HepG2 (cell line): ENCODE measurements at regions not wholly inside any gene's neighbourhood (a gene's known extent, or its start where the extent isn't known, plus 50 kb on each side); places are given as distances from the start of the nearest gene placed in this dataset.

ENCODE experiments used
- ATAC-seq: fragments of 200-7000 bp; cut with Tn5 transposase; 3 replicates; pipeline ENCODE4 v1.9.1; 2020; ENCODE audit warnings: mild to moderate bottlenecking, moderate library complexity
- BruUV-seq: library from RNA; stranded (reverse); fragments of 400-500 nt; replicated peaks from 2 replicates; lab custom pipeline; 2021; lab: Mats Ljungman, UMichigan
- CTCF ChIA-PET: fragments of 300-600 bp; formaldehyde crosslinking; extraction: SDS; loops from one replicate; lab custom pipeline; 2021; ENCODE audit warnings: low total read pairs, inconsistent platforms, low intra/inter-chr PET ratio; lab: Yijun Ruan, JAX
- POLR2A ChIA-PET: fragments of 350-600 bp; sonication (Branson Sonifier 250); formaldehyde crosslinking; loops from one replicate; lab custom pipeline; 2020; ENCODE audit warnings: antibody characterized with exemption, inconsistent platforms; lab: Yijun Ruan, JAX
- DNase-seq: peaks from one replicate; pipeline ENCODE4 v3.0.0-alpha.2; 2015; ENCODE audit warnings: low spot score
- FAIRE-seq: peaks from 3 replicates; lab custom pipeline; 2011; peaks lifted over from hg19 to GRCh38; lab: Jason Lieb, UNC
- H2AFZ ChIP-seq: one replicate; pipeline ENCODE4 v1.6.1; 2011; ENCODE audit warnings: low read length, inconsistent platforms
- H3K27ac ChIP-seq: fragments of 300-600 bp; 3 replicates; pipeline ENCODE4 v1.8.0; 2011; ENCODE audit warnings: mixed run types, mild to moderate bottlenecking, mixed read lengths, low read length, inconsistent platforms; ENCODE audit not compliant: insufficient read depth; ENCODE audit errors: extremely low read length
- H3K27me3 ChIP-seq, 2 experiments: fragments of 200-600 bp in 1 of 2; 2 replicates in 1 of 2; 3 replicates in 1 of 2; pipeline versions ENCODE4 v1.6.0 to v1.8.0; 2011; ENCODE audit warnings: low read length in 2 of 2, mild to moderate bottlenecking in 2 of 2, moderate library complexity in 2 of 2, inconsistent platforms in 1 of 2; ENCODE audit not compliant: insufficient read depth in 2 of 2, control insufficient read depth in 1 of 2
- H3K36me3 ChIP-seq, 2 experiments: fragments of 200-600 bp in 1 of 2; replicated peaks in 1 of 2; 2 replicates in 1 of 2; 3 replicates in 1 of 2; pipeline versions ENCODE4 v1.5.1 to v1.8.0; 2011; ENCODE audit warnings: low read length in 2 of 2, inconsistent platforms in 1 of 2; ENCODE audit not compliant: insufficient read depth in 2 of 2, control insufficient read depth in 1 of 2
- H3K4me1 ChIP-seq: 2 replicates; pipeline ENCODE4 v1.5.1; 2012; ENCODE audit warnings: low read length, inconsistent platforms; ENCODE audit not compliant: insufficient read depth
- H3K4me2 ChIP-seq: 2 replicates; pipeline ENCODE4 v1.6.0; 2011; ENCODE audit warnings: low read depth, low read length, inconsistent platforms
- H3K4me3 ChIP-seq, 3 experiments: fragments of 200-600 bp in 1 of 3; sonication (generic), shearing (Covaris generic) in 1 of 3; replicated peaks in 1 of 3; 2 replicates each; pipeline ENCODE4 v1.5.1; 2011 to 2016; ENCODE audit warnings: low read length in 3 of 3, inconsistent platforms in 2 of 3, low read depth in 2 of 3, mild to moderate bottlenecking in 2 of 3, control low read depth in 1 of 3, mixed read lengths in 1 of 3; ENCODE audit not compliant: insufficient read depth in 1 of 3
- H3K79me2 ChIP-seq: one replicate; pipeline ENCODE4 v1.6.1; 2011; ENCODE audit warnings: low read length, inconsistent platforms; ENCODE audit not compliant: insufficient read depth
- H3K9ac ChIP-seq: 2 replicates; pipeline ENCODE4 v1.6.0; 2011; ENCODE audit warnings: mild to moderate bottlenecking, low read depth, low read length, inconsistent platforms; ENCODE audit not compliant: insufficient read depth
- H3K9me3 ChIP-seq: 2 replicates; pipeline ENCODE4 v1.5.1; 2012; ENCODE audit warnings: mild to moderate bottlenecking, low read length
- H4K20me1 ChIP-seq: 2 replicates; pipeline ENCODE4 v1.6.0; 2011; ENCODE audit warnings: inconsistent platforms, mild to moderate bottlenecking, low read length, moderate library complexity; ENCODE audit not compliant: insufficient read depth
- ELF1 ChIP-seq: sonication (generic); formaldehyde crosslinking; IDR thresholded peaks from 2 replicates; pipeline ENCODE4 v1.4.0; 2020; ENCODE audit warnings: missing genetic modification reagents
- ETV5 ChIP-seq: IDR thresholded peaks from 2 replicates; pipeline ENCODE4 v1.6.1; 2018; ENCODE audit warnings: missing biosample characterization, missing genetic modification reagents, inconsistent platforms, borderline replicate concordance
- PAXIP1 ChIP-seq: sonication (generic); formaldehyde crosslinking; conservative IDR thresholded peaks from 2 replicates; pipeline ENCODE4 v1.4.0; 2020; ENCODE audit warnings: mild to moderate bottlenecking, missing genetic modification reagents, moderate library complexity
- SOX6 ChIP-seq, 2 experiments: fragments of 450-650 bp in 1 of 2; sonication (generic) in 1 of 2; formaldehyde crosslinking in 1 of 2; IDR thresholded peaks; 2 replicates each; pipeline versions ENCODE4 v1.4.0 to v1.6.1; 2017 to 2020; ENCODE audit warnings: antibody characterized with exemption in 1 of 2, mild to moderate bottlenecking in 1 of 2, missing genetic modification reagents in 1 of 2
- SUZ12 ChIP-seq: fragments of 150-350 bp; IDR thresholded peaks from 2 replicates; pipeline ENCODE4 v1.6.1; 2014; ENCODE audit warnings: low read depth, low read length
- TFDP1 ChIP-seq: IDR thresholded peaks from 2 replicates; pipeline ENCODE4 v1.6.1; 2016; ENCODE audit warnings: missing compliant biosample characterization, missing genetic modification reagents, borderline replicate concordance
- TGIF2 ChIP-seq: IDR thresholded peaks from 2 replicates; pipeline ENCODE4 v1.6.1; 2016; ENCODE audit warnings: control low read depth, missing compliant biosample characterization
- UBTF ChIP-seq: sonication (generic); formaldehyde crosslinking; IDR thresholded peaks from 2 replicates; pipeline ENCODE4 v1.4.0; 2020; ENCODE audit warnings: mild to moderate bottlenecking, missing genetic modification reagents
- ZNF280D ChIP-seq: sonication (generic); formaldehyde crosslinking; IDR thresholded peaks from 2 replicates; pipeline ENCODE4 v1.5.1; 2020; ENCODE audit warnings: mild to moderate bottlenecking, missing genetic modification reagents
- ZNF749 ChIP-seq: sonication (generic); formaldehyde crosslinking; IDR thresholded peaks from 2 replicates; pipeline ENCODE4 v1.8.0; 2022; ENCODE audit warnings: mild to moderate bottlenecking, missing genetic modification reagents, moderate library complexity, borderline replicate concordance
- ZNF784 ChIP-seq: sonication (generic); formaldehyde crosslinking; IDR thresholded peaks from 2 replicates; pipeline ENCODE4 v1.5.1; 2020; ENCODE audit warnings: missing genetic modification reagents, mild to moderate bottlenecking, borderline replicate concordance
- ZZZ3 ChIP-seq: sonication (generic); formaldehyde crosslinking; IDR thresholded peaks from 2 replicates; pipeline ENCODE4 v1.4.0; 2020; ENCODE audit warnings: missing genetic modification reagents, mild to moderate bottlenecking, borderline replicate concordance
- in situ Hi-C: cut with HindIII; loops from 2 replicates; pipeline ENCODE4 v1.10.0; 2017; ENCODE audit warnings: low pct_unique_long_range_greater_than_20kb; ENCODE audit not compliant: extremely low pct_ligation_motif_present
- intact Hi-C: fragments of 100-400 bp; cut with micrococcal nuclease; formaldehyde crosslinking; loops from one replicate; pipeline ENCODE4 v1.10.0; 2022; ENCODE audit not compliant: unreplicated experiment

- CTCF ChIA-PET, result no interaction called here
- TF ChIP-seq PAXIP1 (CRISPR knock-in tag), result no peak
- no peak for TF ChIP-seq ZNF280D (CRISPR knock-in tag)
- no peak for TF ChIP-seq SOX6 (IDR thresholded peaks at IDR 0.05)
- no peak for TF ChIP-seq SOX6 (CRISPR knock-in tag; IDR thresholded peaks at IDR 0.05)
- no peak for TF ChIP-seq ZNF749 (CRISPR knock-in tag)
- no peak for TF ChIP-seq ELF1 (CRISPR knock-in tag)
- no peak for TF ChIP-seq SUZ12
- TF ChIP-seq ZNF784 (CRISPR knock-in tag), result no peak
- TF ChIP-seq TFDP1 (CRISPR knock-in tag), result no peak
- no peak for TF ChIP-seq ETV5 (CRISPR knock-in tag)
- TF ChIP-seq ZZZ3 (CRISPR knock-in tag), result no peak
- TF ChIP-seq UBTF (CRISPR knock-in tag), result no peak
- TF ChIP-seq TGIF2 (CRISPR knock-in tag), result no peak
Measured at GRCh38 chr9:22969350-22969979, 522.8 kb downstream of the DMRTA1 start.

More at GRCh38 chr9:22969350-22969979, 522.8 kb downstream of the DMRTA1 start:
- Histone ChIP-seq H3K79me2 (no peaks in the 10 kb centered on the region), H3K36me3 (no peaks in the 10 kb centered on the region), H3K4me1 (no peaks in the 10 kb centered on the region), H3K4me3 (no peak overlapping the region), H3K9me3 (peaks cover 38% of the 10 kb centered on the region; the same call in 1 of the 2 replicates), H2AFZ (no peak overlapping the region), H3K9ac (no peak overlapping the region), H3K4me2 (no peak overlapping the region), H4K20me1 (no peaks in the 10 kb centered on the region), H3K27ac (no peak overlapping the region), H3K27me3 (no peaks in the 10 kb centered on the region)
- no peak for FAIRE-seq
- BruUV-seq, result no TSS peak
- ATAC-seq, result no peak
- no peak for DNase-seq
- in situ Hi-C loops (no loop called here), intact Hi-C loops (no loop called here)
- POLR2A ChIA-PET, result no interaction called here
